Transverse colon (tissue), 4 donors: ENCODE measurements at regions not wholly inside any gene's neighbourhood (a gene's known extent, or its start where the extent isn't known, plus 50 kb on each side); places are given as distances from the start of the nearest gene placed in this dataset.

ENCODE experiments used
- DNase-seq: peaks from one replicate; pipeline ENCODE4 v3.0.0-alpha.2; 2019
- H3K27ac ChIP-seq, 4 donors: fragments of 200-600 bp; sonication (generic); 2 replicates each; pipeline ENCODE4 v1.5.1; 2016 to 2018; ENCODE audit warnings: inconsistent platforms in 4 of 4
- H3K27me3 ChIP-seq: fragments of 200-600 bp; sonication (generic); 2 replicates; pipeline ENCODE4 v1.5.1; 2017; ENCODE audit warnings: inconsistent platforms
- H3K36me3 ChIP-seq, 4 donors: fragments of 200-600 bp; sonication (generic); 2 replicates each; pipeline ENCODE4 v1.5.1; 2017 to 2019; ENCODE audit warnings: inconsistent platforms in 4 of 4
- H3K4me1 ChIP-seq, 4 donors: fragments of 200-600 bp; sonication (generic); 2 replicates each; pipeline ENCODE4 v1.5.1; 2017 to 2020; ENCODE audit warnings: inconsistent platforms in 4 of 4
- H3K4me3 ChIP-seq, 4 donors: fragments of 200-600 bp; sonication (generic); 1 replicate in 1 of 4; 2 replicates in 3 of 4; pipeline versions ENCODE4 v1.5.1 to v1.6.1; 2017 to 2019; ENCODE audit warnings: inconsistent platforms in 4 of 4
- H3K9me3 ChIP-seq, 2 donors: fragments of 200-600 bp; sonication (generic); 2 replicates each; pipeline ENCODE4 v1.5.1; 2017 to 2019; ENCODE audit warnings: inconsistent platforms in 2 of 2
- EP300 ChIP-seq: sonication (generic); formaldehyde crosslinking; IDR thresholded peaks from one replicate; pipeline ENCODE4 v1.6.1; 2017; ENCODE audit warnings: antibody characterized with exemption, low read depth
- POLR2A ChIP-seq: fragments of 450-650 bp; IDR thresholded peaks from one replicate; pipeline ENCODE4 v1.6.1; 2016; ENCODE audit warnings: antibody characterized with exemption, mild to moderate bottlenecking, moderate library complexity
- POLR2AphosphoS5 ChIP-seq, 3 donors: sonication (generic); formaldehyde crosslinking; IDR thresholded peaks; one replicate each; pipeline ENCODE4 v1.6.1; 2016; ENCODE audit warnings: antibody characterized with exemption in 3 of 3
- WGBS, 2 donors: methylation state at CpG; one replicate each; pipeline ENCODE4 v1.1.5; 2018; ENCODE audit warnings: low coverage in 1 of 2; 5-methylcytosine and 5-hydroxymethylcytosine counted together
- in situ Hi-C, 4 donors: fragments of 200-750 bp; cut with MboI; loops; one replicate each; pipeline versions ENCODE4 v1.15.0 to v1.15.1; 2017; ENCODE audit warnings: low sequenced_read_pairs in 3 of 4, low pct_ligation_motif_present in 1 of 4, low pct_unique_long_range_greater_than_20kb in 1 of 4
- intact Hi-C: fragments of 100-400 bp; cut with DNase I; formaldehyde crosslinking; loops from one replicate; pipeline ENCODE4 v1.15.1; 2023; ENCODE audit warnings: low total_unique reads
- TF ChIP-seq, protein P1 (sequence below), 5 experiments: fragments of 200-600 bp in 3 of 5; fragments of 450-650 bp in 2 of 5; sonication (generic) in 3 of 5; IDR thresholded peaks; 1 replicate in 2 of 5; 2 replicates in 3 of 5; pipeline ENCODE4 v1.5.1; 2016 to 2017; ENCODE audit warnings: antibody characterized with exemption in 5 of 5, inconsistent platforms in 3 of 5, mild to moderate bottlenecking in 2 of 5, moderate library complexity in 1 of 5

GRCh38 chr20:60465993-60466686 lies 507.9 kb downstream of the CDH26 start:
- H3K4me1 ChIP-seq = no peaks in the 10 kb centered on the region
- TF ChIP-seq POLR2AphosphoS5 (IDR thresholded peaks at IDR 0.05) = no peak
- TF ChIP-seq, protein P1, sequence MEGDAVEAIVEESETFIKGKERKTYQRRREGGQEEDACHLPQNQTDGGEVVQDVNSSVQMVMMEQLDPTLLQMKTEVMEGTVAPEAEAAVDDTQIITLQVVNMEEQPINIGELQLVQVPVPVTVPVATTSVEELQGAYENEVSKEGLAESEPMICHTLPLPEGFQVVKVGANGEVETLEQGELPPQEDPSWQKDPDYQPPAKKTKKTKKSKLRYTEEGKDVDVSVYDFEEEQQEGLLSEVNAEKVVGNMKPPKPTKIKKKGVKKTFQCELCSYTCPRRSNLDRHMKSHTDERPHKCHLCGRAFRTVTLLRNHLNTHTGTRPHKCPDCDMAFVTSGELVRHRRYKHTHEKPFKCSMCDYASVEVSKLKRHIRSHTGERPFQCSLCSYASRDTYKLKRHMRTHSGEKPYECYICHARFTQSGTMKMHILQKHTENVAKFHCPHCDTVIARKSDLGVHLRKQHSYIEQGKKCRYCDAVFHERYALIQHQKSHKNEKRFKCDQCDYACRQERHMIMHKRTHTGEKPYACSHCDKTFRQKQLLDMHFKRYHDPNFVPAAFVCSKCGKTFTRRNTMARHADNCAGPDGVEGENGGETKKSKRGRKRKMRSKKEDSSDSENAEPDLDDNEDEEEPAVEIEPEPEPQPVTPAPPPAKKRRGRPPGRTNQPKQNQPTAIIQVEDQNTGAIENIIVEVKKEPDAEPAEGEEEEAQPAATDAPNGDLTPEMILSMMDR (IDR thresholded peaks at IDR 0.05) = no peak
- TF ChIP-seq EP300 = no peak
- TF ChIP-seq POLR2A = no peak
- in situ Hi-C loops = no loop called here
- no peaks in the 10 kb centered on the region for H3K27me3 ChIP-seq
- WGBS, 2 donors = 72 to 82% methylated on average over 3 to 8 of the region's 8 CpGs
- no peaks in the 10 kb centered on the region for H3K36me3 ChIP-seq
- no peaks in the 10 kb centered on the region for H3K9me3 ChIP-seq
- H3K27ac ChIP-seq = no peak overlapping the region
- intact Hi-C loops = no loop called here
- H3K4me3 ChIP-seq = no peak overlapping the region
- DNase-seq = no peak

DNA sequence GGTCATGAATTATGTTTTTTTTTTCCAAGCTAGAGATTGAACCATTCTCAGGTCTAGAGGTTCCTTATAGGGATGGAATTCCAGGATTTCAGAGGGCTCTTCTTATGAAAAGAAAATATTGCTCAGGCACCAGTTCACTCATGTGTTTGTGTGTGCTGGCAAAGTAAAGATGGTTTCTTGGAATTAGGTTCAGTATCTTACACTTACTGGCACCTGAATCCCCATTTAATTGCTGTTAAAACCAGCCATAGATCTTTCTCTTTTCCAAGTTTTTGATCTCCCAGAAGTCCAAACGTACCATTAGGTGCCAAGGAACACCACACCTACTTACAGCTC lies 508.4 kb downstream of the CDH26 start:
- Histone ChIP-seq H3K27ac (no peak overlapping the region), H3K36me3 (no peaks in the 10 kb centered on the region), H3K27me3 (no peaks in the 10 kb centered on the region), H3K9me3 (no peaks in the 10 kb centered on the region), H3K4me1 (no peaks in the 10 kb centered on the region), H3K4me3 (no peak overlapping the region)
- WGBS, 2 donors = 36% methylated on average over 1 of the region's 1 CpG; no CpG with 5 or more reads in 1 of the 2 donors
- TF ChIP-seq EP300 = no peak
- TF ChIP-seq, protein P1 (IDR thresholded peaks at IDR 0.05) = no peak
- TF ChIP-seq POLR2AphosphoS5 (IDR thresholded peaks at IDR 0.05) = no peak
- no peak for TF ChIP-seq POLR2A
- intact Hi-C loops (no loop called here), in situ Hi-C loops (no loop called here)
- no peak for DNase-seq

DNA sequence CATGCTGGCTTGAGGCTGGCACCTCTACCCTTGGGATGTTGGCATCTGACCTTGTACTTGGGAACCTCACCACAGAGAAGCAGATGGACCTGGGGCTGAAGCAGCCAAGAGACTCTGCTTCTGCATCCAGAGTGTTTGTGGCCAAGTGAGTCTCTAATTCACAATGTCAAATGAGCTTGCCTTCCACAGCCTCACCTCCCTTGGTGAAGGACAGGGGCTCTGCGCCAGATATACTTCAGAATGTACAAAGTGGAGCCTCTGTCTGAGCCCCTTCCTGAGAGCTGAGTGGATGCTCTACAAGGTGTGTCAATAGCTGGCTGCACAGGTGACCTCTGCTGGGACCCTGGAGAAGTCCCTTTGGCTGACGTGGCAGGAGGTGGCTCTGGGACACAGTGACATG lies 508.9 kb downstream of the CDH26 start:
- H3K4me3 ChIP-seq = no peak overlapping the region
- no peak overlapping the region for H3K27ac ChIP-seq
- H3K9me3 ChIP-seq = no peaks in the 10 kb centered on the region
- in situ Hi-C loops = no loop called here
- WGBS, 2 donors = 80% methylated on average over 2 of the region's 2 CpGs; no CpG with 5 or more reads in 1 of the 2 donors
- no peaks in the 10 kb centered on the region for H3K27me3 ChIP-seq
- intact Hi-C loops = no loop called here
- H3K36me3 ChIP-seq = no peaks in the 10 kb centered on the region
- no peaks in the 10 kb centered on the region for H3K4me1 ChIP-seq
- DNase-seq = no peak
- TF ChIP-seq POLR2A = no peak
- TF ChIP-seq EP300 = no peak
- TF ChIP-seq, protein P1 (IDR thresholded peaks at IDR 0.05) = no peak
- TF ChIP-seq POLR2AphosphoS5 (IDR thresholded peaks at IDR 0.05) = no peak

- no peaks in the 10 kb centered on the region for H3K27me3 ChIP-seq
- no peaks in the 10 kb centered on the region for H3K4me1 ChIP-seq
- 67% methylated on average over 4 of the region's 4 CpGs; no CpG with 5 or more reads in 1 of the 2 donors for WGBS, 2 donors
- H3K9me3 ChIP-seq = no peaks in the 10 kb centered on the region
- no peak overlapping the region for H3K27ac ChIP-seq
- TF ChIP-seq, protein P1 (IDR thresholded peaks at IDR 0.05) = no peak
- TF ChIP-seq POLR2A (no peak), POLR2AphosphoS5 (IDR thresholded peaks at IDR 0.05) (no peak), EP300 (no peak)
- intact Hi-C loops (no loop called here), in situ Hi-C loops (no loop called here)
- no peaks in the 10 kb centered on the region for H3K36me3 ChIP-seq
- DNase-seq = no peak
- no peak overlapping the region for H3K4me3 ChIP-seq
These were observed 509.5 kb downstream of the CDH26 start for GRCh38 chr20:60467771-60468170.
